ENCODE measurements at regions not wholly inside any gene's neighbourhood (a gene's known extent, or its start where the extent isn't known, plus 50 kb on each side); places are given as distances from the start of the nearest gene placed in this dataset.

DNA sequence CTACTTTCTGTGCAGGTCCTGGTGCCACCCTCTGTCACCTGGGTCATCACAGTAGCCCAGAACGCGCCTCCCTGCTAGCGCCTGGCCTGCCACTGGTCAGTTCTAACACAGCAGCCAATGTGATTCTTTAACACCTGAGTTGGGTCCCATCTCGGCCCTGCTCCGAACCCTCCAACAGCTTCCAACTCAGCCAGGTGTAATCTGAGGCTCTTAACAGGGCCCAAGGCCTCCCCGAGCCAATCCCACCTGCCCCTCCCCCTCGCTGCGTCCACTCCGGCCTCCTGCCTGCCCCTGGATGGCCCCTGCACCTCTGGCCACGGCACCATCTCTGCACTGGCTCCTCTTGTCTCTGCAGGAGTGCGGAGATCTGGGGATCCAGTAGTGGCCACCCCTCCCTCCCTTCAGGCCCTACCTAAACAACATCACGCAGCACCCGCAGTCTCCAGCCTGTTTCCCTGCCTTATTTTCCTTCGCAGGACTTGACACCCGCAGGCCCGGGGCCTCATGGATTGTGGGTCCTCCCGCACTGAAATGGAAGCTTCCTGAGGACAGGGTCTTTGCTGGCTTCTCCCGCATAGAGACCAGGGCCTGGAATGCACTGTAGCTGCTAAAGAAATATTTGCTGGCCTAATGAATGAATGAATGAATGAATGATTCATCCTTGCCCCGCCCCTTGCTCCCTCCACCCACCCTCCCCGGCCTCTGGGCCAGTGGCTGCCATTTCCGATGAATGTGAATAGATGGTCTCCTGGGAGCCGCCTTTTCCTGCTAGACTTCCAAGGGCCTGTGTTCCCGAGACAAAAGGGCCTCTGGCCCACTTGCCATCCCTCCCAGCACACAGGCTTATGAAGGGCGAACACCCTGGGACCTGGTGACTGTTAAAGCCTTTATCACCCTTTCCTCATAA lies 174.8 kb upstream of the FOXF1 start:
- DNase-seq (ENCODE audit: low read depth) (no peak), FAIRE-seq (no peak)
- Histone ChIP-seq H3K27ac (ENCODE audit: low read depth, low read length) (no peak overlapping the region), H3K4me2 (ENCODE audit: low read length) (no peak overlapping the region), H2AFZ (ENCODE audit: low read depth, low read length) (no peak overlapping the region), H4K20me1 (ENCODE audit: insufficient read depth, low read length) (no peaks in the 10 kb centered on the region), H3K9me3 (ENCODE audit: insufficient read depth, low read depth, low read length) (no peaks in the 10 kb centered on the region), H3K79me2 (ENCODE audit: insufficient read depth, low read length) (no peaks in the 10 kb centered on the region), H3K4me3 (ENCODE audit: insufficient read depth, low read depth, low read length) (no peak overlapping the region), H3K4me1 (ENCODE audit: insufficient read depth, low read length) (peaks cover 3% of the 10 kb centered on the region), H3K36me3 (ENCODE audit: insufficient read depth, low read length) (no peaks in the 10 kb centered on the region), H3K9ac (ENCODE audit: low read length) (no peak overlapping the region), H3K27me3 (ENCODE audit: insufficient read depth, low read length) (peaks cover 17% of the 10 kb centered on the region)
- TF ChIP-seq, protein P1, sequence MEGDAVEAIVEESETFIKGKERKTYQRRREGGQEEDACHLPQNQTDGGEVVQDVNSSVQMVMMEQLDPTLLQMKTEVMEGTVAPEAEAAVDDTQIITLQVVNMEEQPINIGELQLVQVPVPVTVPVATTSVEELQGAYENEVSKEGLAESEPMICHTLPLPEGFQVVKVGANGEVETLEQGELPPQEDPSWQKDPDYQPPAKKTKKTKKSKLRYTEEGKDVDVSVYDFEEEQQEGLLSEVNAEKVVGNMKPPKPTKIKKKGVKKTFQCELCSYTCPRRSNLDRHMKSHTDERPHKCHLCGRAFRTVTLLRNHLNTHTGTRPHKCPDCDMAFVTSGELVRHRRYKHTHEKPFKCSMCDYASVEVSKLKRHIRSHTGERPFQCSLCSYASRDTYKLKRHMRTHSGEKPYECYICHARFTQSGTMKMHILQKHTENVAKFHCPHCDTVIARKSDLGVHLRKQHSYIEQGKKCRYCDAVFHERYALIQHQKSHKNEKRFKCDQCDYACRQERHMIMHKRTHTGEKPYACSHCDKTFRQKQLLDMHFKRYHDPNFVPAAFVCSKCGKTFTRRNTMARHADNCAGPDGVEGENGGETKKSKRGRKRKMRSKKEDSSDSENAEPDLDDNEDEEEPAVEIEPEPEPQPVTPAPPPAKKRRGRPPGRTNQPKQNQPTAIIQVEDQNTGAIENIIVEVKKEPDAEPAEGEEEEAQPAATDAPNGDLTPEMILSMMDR (IDR thresholded peaks at IDR 0.05; ENCODE audit: insufficient read depth, low read depth, low read length): no peak
- no peak for TF ChIP-seq EZH2 (IDR thresholded peaks at IDR 0.05; ENCODE audit: insufficient read depth, low read length)
- Mint-ChIP-seq H3K4me3 (ENCODE audit: unreplicated experiment) (no peak overlapping the region), H3K36me3 (ENCODE audit: low read depth, unreplicated experiment) (no peaks in the 10 kb centered on the region), H3K27ac (ENCODE audit: unreplicated experiment) (no peak overlapping the region), H3K4me1 (ENCODE audit: low read depth, unreplicated experiment) (no peaks in the 10 kb centered on the region), H3K27me3 (ENCODE audit: low read depth, unreplicated experiment) (peaks cover 67% of the 10 kb centered on the region), H3K9me3 (ENCODE audit: unreplicated experiment) (no peaks in the 10 kb centered on the region)

DNA sequence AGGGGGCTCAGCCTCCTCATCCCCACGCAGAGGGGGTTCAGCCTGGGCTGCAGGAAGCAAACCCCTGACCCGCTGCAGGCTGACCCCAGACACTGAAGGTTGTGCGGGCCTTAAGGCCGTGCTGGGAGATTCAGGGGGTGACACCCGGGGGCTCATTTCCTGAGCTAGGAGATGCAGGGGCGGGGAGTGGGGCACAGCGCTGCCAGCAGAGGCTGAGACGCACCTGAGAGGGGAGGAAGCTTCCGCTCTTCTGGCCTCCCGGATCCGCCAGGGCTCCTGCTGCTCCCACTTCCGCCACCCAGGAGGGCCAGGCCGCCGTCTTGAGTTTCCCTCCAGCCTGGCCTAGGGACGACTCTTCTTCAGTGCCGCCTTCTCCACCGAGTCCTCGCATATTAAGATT lies 173.2 kb upstream of the FOXF1 start:
- Mint-ChIP-seq H3K27ac (ENCODE audit: unreplicated experiment) (no peak overlapping the region), H3K27me3 (ENCODE audit: low read depth, unreplicated experiment) (peaks cover 69% of the 10 kb centered on the region), H3K4me3 (ENCODE audit: unreplicated experiment) (no peak overlapping the region), H3K36me3 (ENCODE audit: low read depth, unreplicated experiment) (no peaks in the 10 kb centered on the region), H3K4me1 (ENCODE audit: low read depth, unreplicated experiment) (no peaks in the 10 kb centered on the region), H3K9me3 (ENCODE audit: unreplicated experiment) (no peaks in the 10 kb centered on the region)
- H3K4me1 ChIP-seq (ENCODE audit: insufficient read depth, low read length): peaks cover 13% of the 10 kb centered on the region
- H3K79me2 ChIP-seq (ENCODE audit: insufficient read depth, low read length): no peaks in the 10 kb centered on the region
- no peak overlapping the region for H2AFZ ChIP-seq (ENCODE audit: low read depth, low read length)
- peaks cover 11% of the 10 kb centered on the region for H3K27me3 ChIP-seq (ENCODE audit: insufficient read depth, low read length)
- TF ChIP-seq, protein P1 (IDR thresholded peaks at IDR 0.05; ENCODE audit: insufficient read depth, low read depth, low read length): no peak
- no peak for TF ChIP-seq EZH2 (IDR thresholded peaks at IDR 0.05; ENCODE audit: insufficient read depth, low read length)
- H3K4me3 ChIP-seq (ENCODE audit: insufficient read depth, low read depth, low read length): no peak overlapping the region
- no peak overlapping the region for H3K9ac ChIP-seq (ENCODE audit: low read length)
- no peaks in the 10 kb centered on the region for H3K9me3 ChIP-seq (ENCODE audit: insufficient read depth, low read depth, low read length)
- H3K36me3 ChIP-seq (ENCODE audit: insufficient read depth, low read length): no peaks in the 10 kb centered on the region
- FAIRE-seq: no peak
- H4K20me1 ChIP-seq (ENCODE audit: insufficient read depth, low read length): no peaks in the 10 kb centered on the region
- no peak overlapping the region for H3K27ac ChIP-seq (ENCODE audit: low read depth, low read length)
- no peak for DNase-seq (ENCODE audit: low read depth)
- H3K4me2 ChIP-seq (ENCODE audit: low read length): no peak overlapping the region

Measured in astrocyte (in vitro differentiated cells and primary cell).